ENCODE measurements at regions not wholly inside any gene's neighbourhood (a gene's known extent, or its start where the extent isn't known, plus 50 kb on each side); places are given as distances from the start of the nearest gene placed in this dataset.

GRCh38 chr5:124655921-124656511, 90.4 kb downstream of the ZNF608 start:
- no peak for TF ChIP-seq CTCF (IDR thresholded peaks at IDR 0.05 in 4 of 5, conservative IDR thresholded peaks at IDR 0.05 in 1 of 5)
- TF ChIP-seq POLR2A (IDR thresholded peaks at IDR 0.05) = no peak

All from gastrocnemius medialis (tissue), 4 donors.